ENCODE measurements at regions not wholly inside any gene's neighbourhood (a gene's known extent, or its start where the extent isn't known, plus 50 kb on each side); places are given as distances from the start of the nearest gene placed in this dataset.
"Not testable (repeated sequence)": the region's sequence is repeated elsewhere in the genome, so short reads cannot be mapped to it uniquely, and the experiment has no call there.

DNA sequence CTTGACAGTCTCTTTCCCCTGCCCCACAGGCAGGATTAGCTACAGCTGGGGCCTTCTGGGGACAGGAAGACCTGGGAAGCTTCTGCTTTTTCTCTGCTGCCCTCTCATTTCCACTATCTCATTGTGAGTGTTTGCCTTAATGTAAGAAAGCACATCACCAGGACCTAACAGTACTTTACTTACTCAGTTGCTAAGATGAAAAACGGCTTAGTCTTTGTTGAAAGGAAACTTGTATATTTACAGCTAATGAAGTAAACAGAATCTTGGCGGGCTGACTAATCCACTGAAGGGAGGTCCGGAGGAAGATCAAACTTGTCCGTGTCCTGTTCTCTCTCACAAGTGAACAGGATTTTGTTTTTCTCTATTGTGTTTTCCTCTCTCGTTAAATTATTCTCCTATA lies 128.6 kb downstream of the SOD2 start:
- DNase-seq (ENCODE audit: low spot score), result no peak
- TF ChIP-seq, protein P1, sequence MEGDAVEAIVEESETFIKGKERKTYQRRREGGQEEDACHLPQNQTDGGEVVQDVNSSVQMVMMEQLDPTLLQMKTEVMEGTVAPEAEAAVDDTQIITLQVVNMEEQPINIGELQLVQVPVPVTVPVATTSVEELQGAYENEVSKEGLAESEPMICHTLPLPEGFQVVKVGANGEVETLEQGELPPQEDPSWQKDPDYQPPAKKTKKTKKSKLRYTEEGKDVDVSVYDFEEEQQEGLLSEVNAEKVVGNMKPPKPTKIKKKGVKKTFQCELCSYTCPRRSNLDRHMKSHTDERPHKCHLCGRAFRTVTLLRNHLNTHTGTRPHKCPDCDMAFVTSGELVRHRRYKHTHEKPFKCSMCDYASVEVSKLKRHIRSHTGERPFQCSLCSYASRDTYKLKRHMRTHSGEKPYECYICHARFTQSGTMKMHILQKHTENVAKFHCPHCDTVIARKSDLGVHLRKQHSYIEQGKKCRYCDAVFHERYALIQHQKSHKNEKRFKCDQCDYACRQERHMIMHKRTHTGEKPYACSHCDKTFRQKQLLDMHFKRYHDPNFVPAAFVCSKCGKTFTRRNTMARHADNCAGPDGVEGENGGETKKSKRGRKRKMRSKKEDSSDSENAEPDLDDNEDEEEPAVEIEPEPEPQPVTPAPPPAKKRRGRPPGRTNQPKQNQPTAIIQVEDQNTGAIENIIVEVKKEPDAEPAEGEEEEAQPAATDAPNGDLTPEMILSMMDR (IDR thresholded peaks at IDR 0.05; ENCODE audit: extremely low read depth, insufficient read depth, missing control alignments), result no peak
- in situ Hi-C loops (cut with MboI; ENCODE audit: low pct_unique_long_range_greater_than_20kb, low sequenced_read_pairs, unreplicated experiment), result no loop called here

DNA sequence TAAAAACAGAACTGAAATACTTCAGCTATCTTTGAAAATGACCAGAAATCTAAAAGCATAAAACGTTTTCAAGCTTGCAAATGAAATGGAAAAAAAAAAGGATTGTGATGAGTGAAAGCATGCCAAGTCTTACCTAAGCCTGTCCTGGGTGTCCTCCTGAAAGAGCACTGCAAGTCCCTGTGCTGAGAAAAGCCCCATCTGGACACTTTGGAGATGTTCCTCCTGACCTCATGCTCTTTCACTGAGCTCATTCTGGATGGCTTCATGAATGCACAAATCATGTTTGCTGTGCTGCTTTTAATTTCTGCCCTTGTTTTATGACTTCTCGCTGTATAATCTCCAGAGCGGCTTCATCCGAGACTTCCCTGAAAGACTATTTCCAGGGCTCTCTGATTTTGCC lies 136.0 kb downstream of the SOD2 start:
- no peak for DNase-seq (ENCODE audit: low spot score)
- in situ Hi-C loops (cut with MboI; ENCODE audit: low pct_unique_long_range_greater_than_20kb, low sequenced_read_pairs, unreplicated experiment), result no loop called here
- TF ChIP-seq, protein P1 (IDR thresholded peaks at IDR 0.05; ENCODE audit: extremely low read depth, insufficient read depth, missing control alignments), result no peak

DNA sequence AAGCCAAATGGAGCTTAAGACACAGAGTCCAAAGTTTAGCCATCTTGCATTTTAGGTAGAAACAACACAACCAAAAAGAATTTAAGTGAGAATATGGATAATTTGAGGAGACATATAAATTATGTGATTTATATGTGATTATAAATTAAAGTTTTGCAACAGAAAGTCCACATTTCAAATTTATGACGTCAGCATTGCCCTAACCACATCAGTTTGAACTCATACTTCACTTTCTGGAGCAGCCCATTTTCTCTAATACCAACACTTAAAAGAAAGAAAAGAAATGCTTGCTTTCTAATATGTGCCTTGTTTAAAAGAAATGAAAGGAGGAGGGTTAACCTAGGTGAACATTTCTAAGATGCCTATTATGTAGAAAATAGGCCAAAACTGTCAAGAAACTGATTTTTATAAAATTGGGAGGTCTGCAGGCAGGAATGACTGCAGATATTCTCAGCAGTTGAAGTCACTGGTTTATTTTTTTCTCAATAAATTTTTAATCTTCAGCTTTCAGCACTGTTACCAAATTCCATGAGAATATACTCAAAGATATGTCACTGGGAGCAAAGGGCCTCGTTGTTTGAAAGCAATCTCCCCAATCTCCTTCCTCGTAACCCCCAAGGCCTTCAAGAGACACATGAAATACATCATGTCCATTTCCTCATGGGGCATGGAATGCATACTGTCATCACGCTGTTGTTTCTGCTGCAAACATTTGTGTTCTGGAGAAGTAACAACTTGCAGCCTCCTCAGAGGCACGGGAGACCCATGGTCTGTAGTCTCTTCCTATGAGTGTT lies 137.8 kb downstream of the SOD2 start:
- in situ Hi-C loops (cut with MboI; ENCODE audit: low pct_unique_long_range_greater_than_20kb, low sequenced_read_pairs, unreplicated experiment), result no loop called here
- DNase-seq (ENCODE audit: low spot score), result no peak
- TF ChIP-seq, protein P1 (IDR thresholded peaks at IDR 0.05; ENCODE audit: extremely low read depth, insufficient read depth, missing control alignments), result no peak

DNA sequence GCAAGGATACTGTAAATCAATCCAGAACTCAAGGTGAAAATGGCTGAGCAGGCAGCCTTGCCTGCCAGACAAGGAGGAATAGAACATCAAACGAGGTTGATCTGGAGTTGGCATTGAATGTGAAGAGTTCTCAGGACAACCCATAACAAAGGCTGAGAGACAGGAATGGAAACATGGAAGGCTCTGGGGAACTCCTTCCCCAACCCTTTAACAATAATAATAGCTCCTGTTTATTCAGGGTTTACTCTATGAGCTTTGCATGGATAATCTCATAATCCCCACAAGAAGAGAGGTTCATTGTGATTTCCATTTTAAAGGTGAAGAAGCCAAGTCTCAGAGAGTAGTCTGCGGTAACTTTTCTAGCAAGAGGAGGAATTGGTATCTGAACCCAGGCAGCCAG lies 151.7 kb downstream of the SOD2 start:
- DNase-seq (ENCODE audit: low spot score), result no peak
- in situ Hi-C loops (cut with MboI; ENCODE audit: low pct_unique_long_range_greater_than_20kb, low sequenced_read_pairs, unreplicated experiment), result no loop called here
- TF ChIP-seq, protein P1 (IDR thresholded peaks at IDR 0.05; ENCODE audit: extremely low read depth, insufficient read depth, missing control alignments), result no peak

DNA sequence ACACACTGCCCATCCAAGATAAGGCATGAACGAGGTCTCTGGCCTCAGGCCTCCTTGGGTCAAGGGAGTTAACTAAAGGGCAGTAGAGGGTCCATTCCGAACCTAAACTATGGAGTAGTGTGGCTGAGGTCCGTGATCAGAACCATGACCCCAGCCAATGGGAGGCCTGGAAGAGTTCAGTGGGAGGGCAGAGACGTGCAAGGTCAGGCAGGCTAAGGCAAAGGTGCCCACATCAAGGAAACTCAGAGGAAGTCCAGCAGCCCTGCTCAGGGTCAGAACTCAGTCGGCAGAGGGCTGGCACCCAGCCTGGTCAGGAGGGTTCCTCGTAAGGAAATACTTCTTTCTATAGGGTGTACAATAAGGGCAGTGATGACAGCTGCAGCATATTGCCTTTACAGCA lies 152.2 kb downstream of the SOD2 start:
- TF ChIP-seq, protein P1 (IDR thresholded peaks at IDR 0.05; ENCODE audit: extremely low read depth, insufficient read depth, missing control alignments), result no peak
- in situ Hi-C loops (cut with MboI; ENCODE audit: low pct_unique_long_range_greater_than_20kb, low sequenced_read_pairs, unreplicated experiment), result no loop called here
- DNase-seq (ENCODE audit: low spot score), result no peak

DNA sequence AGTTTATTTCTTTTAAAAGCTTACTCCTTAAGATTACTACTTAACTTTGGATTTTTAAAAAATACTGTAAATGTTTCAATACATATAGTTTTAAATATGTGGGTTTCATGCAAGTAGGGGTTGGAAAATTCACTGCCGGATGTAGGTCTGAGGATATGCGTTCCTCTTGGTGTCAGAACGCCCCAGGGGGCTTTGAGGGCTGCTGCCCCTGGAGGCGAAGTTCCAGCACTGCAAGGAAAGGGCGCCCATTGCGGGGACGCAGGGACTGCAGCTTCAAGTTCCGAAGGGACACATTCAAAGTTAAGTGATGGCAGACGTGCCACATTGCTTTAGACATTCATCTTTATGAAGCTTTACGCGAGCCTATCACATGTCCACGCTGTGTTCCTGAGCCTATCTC lies 152.9 kb downstream of the SOD2 start:
- in situ Hi-C loops (cut with MboI; ENCODE audit: low pct_unique_long_range_greater_than_20kb, low sequenced_read_pairs, unreplicated experiment), result no loop called here
- no peak for DNase-seq (ENCODE audit: low spot score)
- TF ChIP-seq, protein P1 (IDR thresholded peaks at IDR 0.05; ENCODE audit: extremely low read depth, insufficient read depth, missing control alignments), result peak; percentile 28

DNA sequence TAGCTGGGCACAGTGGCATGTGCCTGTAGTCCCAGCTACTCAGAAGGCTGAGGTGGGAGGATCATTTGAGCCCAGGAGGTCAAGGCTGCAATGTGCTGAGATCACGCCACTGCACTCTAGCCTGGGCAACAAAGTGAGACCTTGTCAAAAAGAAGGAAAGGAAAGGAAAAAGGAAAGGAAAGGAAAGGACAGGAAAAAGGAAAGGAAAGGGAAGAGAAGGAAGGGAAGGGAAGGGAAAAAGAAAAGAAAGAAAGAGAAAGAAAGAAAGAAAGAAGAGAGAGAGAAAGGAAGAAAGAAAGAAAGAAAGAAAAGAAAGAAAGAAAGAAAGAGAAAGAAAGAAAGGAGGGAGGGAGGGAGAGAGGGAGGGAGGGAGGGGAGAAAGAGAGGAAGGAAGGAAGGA lies 155.0 kb downstream of the SOD2 start:
- in situ Hi-C loops (cut with MboI; ENCODE audit: low pct_unique_long_range_greater_than_20kb, low sequenced_read_pairs, unreplicated experiment); DNase-seq (ENCODE audit: low spot score): not testable (repeated sequence)

All from GM13977 (cell line).